Cardiac muscle cell (in vitro differentiated cells and primary cell): ENCODE measurements at regions not wholly inside any gene's neighbourhood (a gene's known extent, or its start where the extent isn't known, plus 50 kb on each side); places are given as distances from the start of the nearest gene placed in this dataset.

Experiments used
- DNase-seq, 2 donors: peaks; one replicate each; pipeline versions ENCODE4 v3.0.0 to v3.0.0-alpha.2; 2010 to 2017; ENCODE audit warnings: low read depth in 1 of 2, low spot score in 1 of 2
- H3K27ac ChIP-seq: fragments of 200-600 bp; sonication (generic); 2 replicates; pipeline ENCODE4 v1.5.1; 2016
- H3K27me3 ChIP-seq: fragments of 200-600 bp; sonication (generic); 2 replicates; pipeline ENCODE4 v1.6.0; 2016; ENCODE audit warnings: control low read depth
- H3K36me3 ChIP-seq: fragments of 200-600 bp; sonication (generic); 2 replicates; pipeline ENCODE4 v1.5.1; 2016; ENCODE audit warnings: control low read depth
- H3K4me1 ChIP-seq: fragments of 200-600 bp; sonication (generic); 2 replicates; pipeline ENCODE4 v1.8.1; 2017; ENCODE audit warnings: low read depth, mild to moderate bottlenecking, mixed run types
- H3K4me3 ChIP-seq: fragments of 200-600 bp; sonication (generic); 2 replicates; pipeline ENCODE4 v1.5.1; 2016; ENCODE audit warnings: mild to moderate bottlenecking
- H3K9me3 ChIP-seq: fragments of 200-600 bp; sonication (generic); 2 replicates; pipeline ENCODE4 v1.5.1; 2017; ENCODE audit warnings: low read depth, mild to moderate bottlenecking, control low read depth
- CTCF ChIP-seq: IDR thresholded peaks from 2 replicates; pipeline ENCODE4 v1.5.1; 2012; ENCODE audit warnings: low read depth, mild to moderate bottlenecking, low read length

- H3K27me3 ChIP-seq, result no peaks in the 10 kb centered on the region
- no peak for TF ChIP-seq CTCF
Observed at GRCh38 chr15:77749236-77749997, 116.7 kb upstream of the LINGO1 start.

GRCh38 chr15:77748078-77749064 is 115.7 kb upstream of the LINGO1 start:
- Histone ChIP-seq H3K36me3 (no peaks in the 10 kb centered on the region), H3K27ac (no peak overlapping the region), H3K4me1 (peaks cover 7% of the 10 kb centered on the region), H3K27me3 (no peaks in the 10 kb centered on the region), H3K9me3 (no peaks in the 10 kb centered on the region), H3K4me3 (no peak overlapping the region)
- DNase-seq, result no peak
- TF ChIP-seq CTCF, result no peak

More at GRCh38 chr15:77749236-77749997, 116.7 kb upstream of the LINGO1 start:
- no peaks in the 10 kb centered on the region for H3K9me3 ChIP-seq
- no peak for DNase-seq
- no peak overlapping the region for H3K27ac ChIP-seq
- no peak overlapping the region for H3K4me3 ChIP-seq
- H3K4me1 ChIP-seq, result peaks cover 7% of the 10 kb centered on the region
- H3K36me3 ChIP-seq, result no peaks in the 10 kb centered on the region

DNA sequence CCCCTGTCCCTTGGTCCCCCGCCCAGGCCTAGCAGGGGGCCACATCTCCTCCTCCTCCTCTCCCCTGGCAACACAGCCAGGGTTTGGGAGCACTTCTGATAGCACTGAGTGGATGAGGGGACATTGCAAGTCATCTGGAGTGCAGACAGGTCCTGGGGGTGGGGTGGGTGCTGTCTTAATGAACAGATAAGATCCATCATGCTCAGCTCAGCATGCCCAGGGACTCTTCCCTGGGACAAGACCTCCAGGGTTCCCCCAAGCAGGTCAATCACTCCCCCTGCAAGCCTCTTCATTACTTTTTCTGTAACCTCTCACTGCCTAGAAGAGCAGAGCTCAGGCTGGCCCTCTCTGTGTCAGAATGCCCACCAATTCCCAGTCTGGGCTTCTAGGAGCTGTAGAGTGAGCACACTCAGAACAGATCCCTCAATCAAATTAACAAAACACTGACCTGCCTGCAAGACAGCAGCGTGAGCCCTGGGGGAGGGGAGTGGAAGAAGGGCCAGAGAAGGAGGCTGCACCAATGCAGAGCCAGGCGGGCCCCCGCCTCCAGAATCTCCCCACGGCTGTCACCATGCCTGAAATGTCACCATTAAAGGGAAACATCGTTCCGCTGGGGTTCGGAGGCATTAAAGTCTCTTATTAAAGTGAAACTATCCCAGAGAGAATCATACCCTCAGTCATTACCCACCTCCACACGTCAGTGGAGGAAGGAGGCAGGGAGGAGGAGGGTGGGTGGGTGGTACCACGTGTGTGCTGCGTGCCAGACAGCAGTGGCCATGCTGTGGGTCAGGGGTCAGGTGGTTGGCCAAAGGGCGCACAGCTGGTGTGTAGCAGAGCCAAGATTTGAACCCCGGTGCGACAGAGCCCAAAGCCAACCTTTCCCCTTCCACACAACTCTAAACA is 114.7 kb upstream of the LINGO1 start:
- no peak for DNase-seq
- H3K27ac ChIP-seq, result no peak overlapping the region
- no peak for TF ChIP-seq CTCF
- H3K36me3 ChIP-seq, result no peaks in the 10 kb centered on the region
- no peak overlapping the region for H3K4me3 ChIP-seq
- peaks cover 7% of the 10 kb centered on the region for H3K4me1 ChIP-seq
- H3K27me3 ChIP-seq, result no peaks in the 10 kb centered on the region
- H3K9me3 ChIP-seq, result no peaks in the 10 kb centered on the region

- no peak overlapping the region for H3K27ac ChIP-seq
- H3K4me3 ChIP-seq, result no peak overlapping the region
- no peak for DNase-seq
- H3K4me1 ChIP-seq, result peaks cover 7% of the 10 kb centered on the region
- no peaks in the 10 kb centered on the region for H3K27me3 ChIP-seq
- H3K36me3 ChIP-seq, result no peaks in the 10 kb centered on the region
- no peak for TF ChIP-seq CTCF
- no peaks in the 10 kb centered on the region for H3K9me3 ChIP-seq
Observed at GRCh38 chr15:77746254-77747174, 113.8 kb upstream of the LINGO1 start.
